H54 (cell line): ENCODE measurements at regions not wholly inside any gene's neighbourhood (a gene's known extent, or its start where the extent isn't known, plus 50 kb on each side); places are given as distances from the start of the nearest gene placed in this dataset.

ENCODE experiments used
- DNase-seq: peaks from one replicate; pipeline ENCODE4 v3.0.0; 2011; ENCODE audit warnings: low spot score, mixed read lengths; ENCODE audit not compliant: insufficient read length
- FAIRE-seq: peaks from 3 replicates; lab custom pipeline; 2011; peaks lifted over from hg19 to GRCh38; lab: Jason Lieb, UNC
- POLR2A ChIP-seq: IDR thresholded peaks from 2 replicates; pipeline ENCODE4 v1.6.1; 2011; ENCODE audit warnings: low read depth, mild to moderate bottlenecking, low read length

- DNase-seq (no peak), FAIRE-seq (no peak)
- TF ChIP-seq POLR2A = no peak
These were observed 192.8 kb downstream of the MED10 start for GRCh38 chr5:6185574-6185973.

- FAIRE-seq (no peak), DNase-seq (no peak)
- no peak for TF ChIP-seq POLR2A
These were observed 193.9 kb downstream of the MED10 start for GRCh38 chr5:6184481-6184880.

- TF ChIP-seq POLR2A = no peak
- FAIRE-seq (no peak), DNase-seq (no peak)
These were observed 194.7 kb downstream of the MED10 start for GRCh38 chr5:6183391-6184390.

GRCh38 chr5:6182271-6182815 is 196.0 kb downstream of the MED10 start:
- DNase-seq (no peak), FAIRE-seq (no peak)
- no peak for TF ChIP-seq POLR2A

GRCh38 chr5:6181871-6182270 is 196.5 kb downstream of the MED10 start:
- FAIRE-seq = no peak
- no peak for DNase-seq

GRCh38 chr5:6181147-6181729 is 197.1 kb downstream of the MED10 start:
- FAIRE-seq (no peak), DNase-seq (no peak)
- no peak for TF ChIP-seq POLR2A

More at GRCh38 chr5:6181871-6182270, 196.5 kb downstream of the MED10 start:
- TF ChIP-seq POLR2A = no peak

- no peak for FAIRE-seq
- TF ChIP-seq POLR2A = no peak
- DNase-seq = no peak
These were observed 198.0 kb downstream of the MED10 start for GRCh38 chr5:6180231-6180872.

GRCh38 chr5:6178846-6179532 is 199.4 kb downstream of the MED10 start:
- DNase-seq (no peak), FAIRE-seq (no peak)
- TF ChIP-seq POLR2A = no peak

- no peak for FAIRE-seq
- no peak for DNase-seq
These were observed 200.4 kb downstream of the MED10 start for GRCh38 chr5:6177926-6178325.

GRCh38 chr5:6176102-6176693 is 202.1 kb downstream of the MED10 start:
- FAIRE-seq = no peak
- no peak for DNase-seq
- TF ChIP-seq POLR2A = no peak

More at GRCh38 chr5:6177926-6178325, 200.4 kb downstream of the MED10 start:
- TF ChIP-seq POLR2A = no peak

GRCh38 chr5:6175172-6175854 is 203.0 kb downstream of the MED10 start:
- no peak for TF ChIP-seq POLR2A
- no peak for DNase-seq
- no peak for FAIRE-seq

GRCh38 chr5:6169660-6170059 is 208.7 kb downstream of the MED10 start:
- FAIRE-seq (no peak), DNase-seq (no peak)
- TF ChIP-seq POLR2A = no peak
